ENCODE measurements at regions not wholly inside any gene's neighbourhood (a gene's known extent, or its start where the extent isn't known, plus 50 kb on each side); places are given as distances from the start of the nearest gene placed in this dataset.

DNA sequence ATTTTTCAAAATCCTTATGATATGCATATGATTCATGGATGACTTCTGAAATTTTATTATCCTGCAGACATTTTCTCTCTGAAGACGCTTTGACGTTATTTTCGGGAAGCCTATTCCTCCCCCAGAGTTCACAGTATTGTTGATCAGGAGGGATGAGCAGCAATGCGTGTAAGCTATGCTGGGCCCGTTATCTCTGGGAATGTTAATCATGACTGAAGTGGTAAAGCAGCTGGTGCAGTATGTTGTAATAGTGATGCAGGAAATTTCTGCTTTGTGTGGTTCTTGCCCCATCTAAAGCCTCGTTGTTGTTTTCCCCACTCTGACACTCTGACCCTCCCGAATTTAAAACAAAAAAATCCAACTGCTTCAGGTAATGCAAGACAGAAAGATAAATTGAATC is 1797.8 kb upstream of the WWC1 start:
- ATAC-seq, result no peak
- 8% methylated on average over 7 of the region's 7 CpGs for WGBS (ENCODE audit: low lambda C conversion rate)
- CTCF ChIA-PET (ENCODE audit: low intra/inter-chr PET ratio, low total read pairs), result no interaction called here
- TF ChIP-seq, protein P1, sequence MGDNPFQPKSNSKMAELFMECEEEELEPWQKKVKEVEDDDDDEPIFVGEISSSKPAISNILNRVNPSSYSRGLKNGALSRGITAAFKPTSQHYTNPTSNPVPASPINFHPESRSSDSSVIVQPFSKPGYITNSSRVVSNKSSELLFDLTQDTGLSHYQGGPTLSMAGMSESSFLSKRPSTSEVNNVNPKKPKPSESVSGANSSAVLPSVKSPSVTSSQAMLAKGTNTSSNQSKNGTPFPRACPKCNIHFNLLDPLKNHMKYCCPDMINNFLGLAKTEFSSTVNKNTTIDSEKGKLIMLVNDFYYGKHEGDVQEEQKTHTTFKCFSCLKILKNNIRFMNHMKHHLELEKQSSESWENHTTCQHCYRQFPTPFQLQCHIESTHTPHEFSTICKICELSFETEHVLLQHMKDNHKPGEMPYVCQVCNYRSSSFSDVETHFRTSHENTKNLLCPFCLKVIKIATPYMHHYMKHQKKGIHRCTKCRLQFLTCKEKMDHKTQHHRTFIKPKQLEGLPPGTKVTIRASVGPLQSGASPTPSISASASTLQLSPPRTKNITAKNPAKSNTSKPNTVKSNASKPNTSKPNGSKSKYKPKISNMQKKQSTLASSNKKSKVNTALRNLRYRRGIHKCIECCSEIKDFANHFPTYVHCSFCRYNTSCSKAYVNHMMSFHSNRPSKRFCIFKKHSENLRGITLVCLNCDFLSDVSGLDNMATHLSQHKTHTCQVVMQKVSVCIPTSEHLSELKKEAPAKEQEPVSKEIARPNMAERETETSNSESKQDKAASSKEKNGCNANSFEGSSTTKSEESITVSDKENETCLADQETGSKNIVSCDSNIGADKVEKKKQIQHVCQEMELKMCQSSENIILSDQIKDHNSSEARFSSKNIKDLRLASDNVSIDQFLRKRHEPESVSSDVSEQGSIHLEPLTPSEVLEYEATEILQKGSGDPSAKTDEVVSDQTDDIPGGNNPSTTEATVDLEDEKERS (CRISPR knock-in tag; IDR thresholded peaks at IDR 0.05), result no peak
- TF ChIP-seq EHMT2 (IDR thresholded peaks at IDR 0.05; ENCODE audit: borderline replicate concordance, low read depth, low read length), result no peak
- TF ChIP-seq NCOR1 (IDR thresholded peaks at IDR 0.05; ENCODE audit: borderline replicate concordance, low read length), result no peak
- TF ChIP-seq MIER2 (CRISPR knock-in tag; IDR thresholded peaks at IDR 0.05), result no peak
- TF ChIP-seq NRL (CRISPR knock-in tag; IDR thresholded peaks at IDR 0.05; ENCODE audit: borderline replicate concordance), result no peak
- TF ChIP-seq, protein P2, sequence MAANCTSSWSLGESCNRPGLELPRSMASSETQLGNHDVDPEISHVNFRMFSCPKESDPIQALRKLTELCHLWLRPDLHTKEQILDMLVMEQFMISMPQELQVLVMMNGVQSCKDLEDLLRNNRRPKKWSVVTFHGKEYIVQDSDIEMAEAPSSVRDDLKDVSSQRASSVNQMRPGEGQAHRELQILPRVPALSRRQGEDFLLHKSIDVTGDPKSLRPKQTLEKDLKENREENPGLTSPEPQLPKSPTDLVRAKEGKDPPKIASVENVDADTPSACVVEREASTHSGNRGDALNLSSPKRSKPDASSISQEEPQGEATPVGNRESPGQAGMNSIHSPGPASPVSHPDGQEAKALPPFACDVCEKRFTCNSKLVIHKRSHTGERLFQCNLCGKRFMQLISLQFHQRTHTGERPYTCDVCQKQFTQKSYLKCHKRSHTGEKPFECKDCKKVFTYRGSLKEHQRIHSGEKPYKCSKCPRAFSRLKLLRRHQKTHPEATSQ (CRISPR knock-in tag; IDR thresholded peaks at IDR 0.05; ENCODE audit: borderline replicate concordance), result no peak
- no peak for TF ChIP-seq ZNF703 (CRISPR knock-in tag; IDR thresholded peaks at IDR 0.05; ENCODE audit: borderline replicate concordance)
- TF ChIP-seq ZNF557 (CRISPR knock-in tag; IDR thresholded peaks at IDR 0.05), result no peak
- no peak for TF ChIP-seq NCOA1 (CRISPR knock-in tag; IDR thresholded peaks at IDR 0.05)
- TF ChIP-seq, protein P3, sequence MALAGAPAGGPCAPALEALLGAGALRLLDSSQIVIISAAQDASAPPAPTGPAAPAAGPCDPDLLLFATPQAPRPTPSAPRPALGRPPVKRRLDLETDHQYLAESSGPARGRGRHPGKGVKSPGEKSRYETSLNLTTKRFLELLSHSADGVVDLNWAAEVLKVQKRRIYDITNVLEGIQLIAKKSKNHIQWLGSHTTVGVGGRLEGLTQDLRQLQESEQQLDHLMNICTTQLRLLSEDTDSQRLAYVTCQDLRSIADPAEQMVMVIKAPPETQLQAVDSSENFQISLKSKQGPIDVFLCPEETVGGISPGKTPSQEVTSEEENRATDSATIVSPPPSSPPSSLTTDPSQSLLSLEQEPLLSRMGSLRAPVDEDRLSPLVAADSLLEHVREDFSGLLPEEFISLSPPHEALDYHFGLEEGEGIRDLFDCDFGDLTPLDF (CRISPR knock-in tag; IDR thresholded peaks at IDR 0.05), result no peak
- TF ChIP-seq RBFOX2 (IDR thresholded peaks at IDR 0.05; ENCODE audit: low read depth, low read length), result no peak
- no peak for TF ChIP-seq BHLHE40 (IDR thresholded peaks at IDR 0.05; ENCODE audit: low read length)
- TF ChIP-seq, protein P4, sequence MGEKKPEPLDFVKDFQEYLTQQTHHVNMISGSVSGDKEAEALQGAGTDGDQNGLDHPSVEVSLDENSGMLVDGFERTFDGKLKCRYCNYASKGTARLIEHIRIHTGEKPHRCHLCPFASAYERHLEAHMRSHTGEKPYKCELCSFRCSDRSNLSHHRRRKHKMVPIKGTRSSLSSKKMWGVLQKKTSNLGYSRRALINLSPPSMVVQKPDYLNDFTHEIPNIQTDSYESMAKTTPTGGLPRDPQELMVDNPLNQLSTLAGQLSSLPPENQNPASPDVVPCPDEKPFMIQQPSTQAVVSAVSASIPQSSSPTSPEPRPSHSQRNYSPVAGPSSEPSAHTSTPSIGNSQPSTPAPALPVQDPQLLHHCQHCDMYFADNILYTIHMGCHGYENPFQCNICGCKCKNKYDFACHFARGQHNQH (CRISPR knock-in tag; IDR thresholded peaks at IDR 0.05), result no peak
- TF ChIP-seq, protein P5, sequence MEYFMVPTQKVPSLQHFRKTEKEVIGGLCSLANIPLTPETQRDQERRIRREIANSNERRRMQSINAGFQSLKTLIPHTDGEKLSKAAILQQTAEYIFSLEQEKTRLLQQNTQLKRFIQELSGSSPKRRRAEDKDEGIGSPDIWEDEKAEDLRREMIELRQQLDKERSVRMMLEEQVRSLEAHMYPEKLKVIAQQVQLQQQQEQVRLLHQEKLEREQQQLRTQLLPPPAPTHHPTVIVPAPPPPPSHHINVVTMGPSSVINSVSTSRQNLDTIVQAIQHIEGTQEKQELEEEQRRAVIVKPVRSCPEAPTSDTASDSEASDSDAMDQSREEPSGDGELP (IDR thresholded peaks at IDR 0.05; ENCODE audit: borderline replicate concordance, low read depth), result no peak
- TF ChIP-seq, protein P6, sequence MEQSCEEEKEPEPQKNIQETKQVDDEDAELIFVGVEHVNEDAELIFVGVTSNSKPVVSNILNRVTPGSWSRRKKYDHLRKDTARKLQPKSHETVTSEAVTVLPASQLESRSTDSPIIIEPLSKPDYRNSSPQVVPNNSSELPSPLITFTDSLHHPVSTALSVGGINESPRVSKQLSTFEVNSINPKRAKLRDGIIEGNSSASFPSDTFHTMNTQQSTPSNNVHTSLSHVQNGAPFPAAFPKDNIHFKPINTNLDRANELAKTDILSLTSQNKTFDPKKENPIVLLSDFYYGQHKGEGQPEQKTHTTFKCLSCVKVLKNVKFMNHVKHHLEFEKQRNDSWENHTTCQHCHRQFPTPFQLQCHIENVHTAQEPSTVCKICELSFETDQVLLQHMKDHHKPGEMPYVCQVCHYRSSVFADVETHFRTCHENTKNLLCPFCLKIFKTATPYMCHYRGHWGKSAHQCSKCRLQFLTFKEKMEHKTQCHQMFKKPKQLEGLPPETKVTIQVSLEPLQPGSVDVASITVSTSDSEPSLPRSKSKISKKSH (CRISPR knock-in tag; IDR thresholded peaks at IDR 0.05; ENCODE audit: borderline replicate concordance), result no peak

More for the DNA sequence above, 1797.8 kb upstream of the WWC1 start:
- DNase-seq (ENCODE audit: low spot score) (no peak), FAIRE-seq (no peak)
- Histone ChIP-seq H3K36me3 (replicated peaks in 1 of 2; ENCODE audit: control insufficient read depth in 1 of 2, insufficient read depth in 2 of 2, low read length in 2 of 2) (no peaks in the 10 kb centered on the region), H4K20me1 (ENCODE audit: insufficient read depth, low read length) (no peaks in the 10 kb centered on the region), H3K27ac (ENCODE audit: extremely low read length, insufficient read depth, low read length) (no peak overlapping the region), H3K27me3 (ENCODE audit: control insufficient read depth in 1 of 2, insufficient read depth in 2 of 2, low read length in 2 of 2) (no peaks in the 10 kb centered on the region), H2AFZ (ENCODE audit: low read length) (no peak overlapping the region), H3K9me3 (ENCODE audit: low read length) (peaks cover 69% of the 10 kb centered on the region), H3K4me2 (ENCODE audit: low read depth, low read length) (no peak overlapping the region), H3K79me2 (ENCODE audit: insufficient read depth, low read length) (no peaks in the 10 kb centered on the region), H3K9ac (ENCODE audit: insufficient read depth, low read depth, low read length) (no peak overlapping the region), H3K4me3 (replicated peaks in 1 of 3; ENCODE audit: insufficient read depth in 1 of 3, low read depth in 2 of 3, low read length in 3 of 3) (no peak overlapping the region), H3K4me1 (ENCODE audit: insufficient read depth, low read length) (no peaks in the 10 kb centered on the region)
- intact Hi-C loops (cut with micrococcal nuclease; ENCODE audit: unreplicated experiment), result no loop called here
- in situ Hi-C loops (cut with HindIII; ENCODE audit: extremely low pct_ligation_motif_present, low pct_unique_long_range_greater_than_20kb), result no loop called here
- BruUV-seq (replicated peaks), result no TSS peak
- POLR2A ChIA-PET, result no interaction called here
